Fibroblast of lung (primary cell): ENCODE measurements at regions not wholly inside any gene's neighbourhood (a gene's known extent, or its start where the extent isn't known, plus 50 kb on each side); places are given as distances from the start of the nearest gene placed in this dataset.

Experiments
- DNase-seq, 2 donors: peaks; one replicate each; pipeline versions ENCODE4 v3.0.0 to v3.0.0-alpha.2; 2010; ENCODE audit warnings: low read depth in 2 of 2
- H2AFZ ChIP-seq: 2 replicates; pipeline ENCODE4 v1.5.1; 2012; ENCODE audit warnings: low read length, control low read depth, inconsistent platforms
- H3K27ac ChIP-seq: 2 replicates; pipeline ENCODE4 v1.5.1; 2011; ENCODE audit warnings: low read length, control low read depth; ENCODE audit not compliant: insufficient read depth
- H3K27me3 ChIP-seq: 2 replicates; pipeline ENCODE4 v1.5.1; 2011; ENCODE audit warnings: mild to moderate bottlenecking, low read length; ENCODE audit not compliant: control insufficient read depth, insufficient read depth
- H3K36me3 ChIP-seq: 2 replicates; pipeline ENCODE4 v1.5.1; 2011; ENCODE audit warnings: low read length; ENCODE audit not compliant: control insufficient read depth, insufficient read depth
- H3K4me1 ChIP-seq: 2 replicates; pipeline ENCODE4 v1.5.1; 2011; ENCODE audit warnings: low read length; ENCODE audit not compliant: control insufficient read depth, insufficient read depth; ENCODE audit errors: extremely low read depth
- H3K4me2 ChIP-seq: 2 replicates; pipeline ENCODE4 v1.5.1; 2011; ENCODE audit warnings: low read length, control low read depth; ENCODE audit not compliant: insufficient read depth; ENCODE audit errors: extremely low read depth
- H3K4me3 ChIP-seq, 4 experiments: fragments of 200-600 bp in 1 of 4; sonication (generic) in 1 of 4; replicated peaks in 1 of 4; 2 replicates each; pipeline ENCODE4 v1.5.1; 2011 to 2016; ENCODE audit warnings: low read length in 4 of 4, low read depth in 3 of 4, mild to moderate bottlenecking in 3 of 4, control low read depth in 2 of 4, inconsistent platforms in 1 of 4, mixed read lengths in 1 of 4; ENCODE audit not compliant: insufficient read depth in 1 of 4; ENCODE audit errors: control extremely low read depth in 1 of 4
- H3K79me2 ChIP-seq: 2 replicates; pipeline ENCODE4 v1.5.1; 2012; ENCODE audit warnings: mild to moderate bottlenecking, low read length, inconsistent platforms; ENCODE audit not compliant: control insufficient read depth, insufficient read depth
- H3K9ac ChIP-seq: 2 replicates; pipeline ENCODE4 v1.5.1; 2011; ENCODE audit warnings: mild to moderate bottlenecking, low read length, control low read depth; ENCODE audit not compliant: insufficient read depth
- H3K9me3 ChIP-seq: 2 replicates; pipeline ENCODE4 v1.5.1; 2012; ENCODE audit warnings: low read depth, low read length; ENCODE audit not compliant: control insufficient read depth, insufficient read depth
- H4K20me1 ChIP-seq: 2 replicates; pipeline ENCODE4 v1.5.1; 2011; ENCODE audit warnings: low read length; ENCODE audit not compliant: control insufficient read depth, insufficient read depth; ENCODE audit errors: extremely low read depth
- EZH2 ChIP-seq: IDR thresholded peaks from 2 replicates; pipeline ENCODE4 v1.5.1; 2012; ENCODE audit warnings: low read length, control low read depth, mild to moderate bottlenecking; ENCODE audit errors: missing control alignments
- TF ChIP-seq, protein P1 (sequence below), 2 donors: IDR thresholded peaks in 1 of 2; conservative IDR thresholded peaks in 1 of 2; 1 replicate in 1 of 2; 2 replicates in 1 of 2; pipeline ENCODE4 v1.5.1; 2011 to 2012; ENCODE audit warnings: low read length in 2 of 2, control low read depth in 1 of 2, inconsistent platforms in 1 of 2, low read depth in 1 of 2, mild to moderate bottlenecking in 1 of 2

DNA sequence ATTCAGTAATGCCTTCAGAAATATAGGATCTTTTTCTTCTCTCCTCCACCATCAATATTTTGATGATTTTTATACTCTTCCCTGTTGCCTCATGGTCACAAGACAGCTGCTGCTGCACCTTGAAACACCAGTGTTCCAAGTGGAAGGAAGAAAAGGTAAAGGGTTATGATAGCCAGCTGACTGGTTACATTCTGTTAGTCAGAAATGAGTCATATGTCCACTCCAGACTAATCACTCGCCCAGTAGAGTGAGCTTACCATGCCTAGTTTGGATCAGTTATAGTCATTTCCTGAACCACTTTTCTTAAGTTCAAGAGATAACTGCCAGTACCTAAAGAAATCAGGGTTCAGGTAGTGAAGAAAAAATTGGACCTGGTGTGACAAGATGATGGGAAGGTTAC, 532.3 kb upstream of the SMIM31 start:
- Histone ChIP-seq H3K36me3 (no peaks in the 10 kb centered on the region), H3K4me3 (no peak overlapping the region), H3K27ac (no peak overlapping the region), H3K79me2 (no peaks in the 10 kb centered on the region), H3K9ac (no peak overlapping the region), H4K20me1 (no peaks in the 10 kb centered on the region), H2AFZ (no peak overlapping the region), H3K27me3 (no peaks in the 10 kb centered on the region), H3K9me3 (no peaks in the 10 kb centered on the region), H3K4me1 (no peaks in the 10 kb centered on the region), H3K4me2 (no peak overlapping the region)
- no peak for TF ChIP-seq EZH2
- TF ChIP-seq, protein P1, sequence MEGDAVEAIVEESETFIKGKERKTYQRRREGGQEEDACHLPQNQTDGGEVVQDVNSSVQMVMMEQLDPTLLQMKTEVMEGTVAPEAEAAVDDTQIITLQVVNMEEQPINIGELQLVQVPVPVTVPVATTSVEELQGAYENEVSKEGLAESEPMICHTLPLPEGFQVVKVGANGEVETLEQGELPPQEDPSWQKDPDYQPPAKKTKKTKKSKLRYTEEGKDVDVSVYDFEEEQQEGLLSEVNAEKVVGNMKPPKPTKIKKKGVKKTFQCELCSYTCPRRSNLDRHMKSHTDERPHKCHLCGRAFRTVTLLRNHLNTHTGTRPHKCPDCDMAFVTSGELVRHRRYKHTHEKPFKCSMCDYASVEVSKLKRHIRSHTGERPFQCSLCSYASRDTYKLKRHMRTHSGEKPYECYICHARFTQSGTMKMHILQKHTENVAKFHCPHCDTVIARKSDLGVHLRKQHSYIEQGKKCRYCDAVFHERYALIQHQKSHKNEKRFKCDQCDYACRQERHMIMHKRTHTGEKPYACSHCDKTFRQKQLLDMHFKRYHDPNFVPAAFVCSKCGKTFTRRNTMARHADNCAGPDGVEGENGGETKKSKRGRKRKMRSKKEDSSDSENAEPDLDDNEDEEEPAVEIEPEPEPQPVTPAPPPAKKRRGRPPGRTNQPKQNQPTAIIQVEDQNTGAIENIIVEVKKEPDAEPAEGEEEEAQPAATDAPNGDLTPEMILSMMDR (conservative IDR thresholded peaks at IDR 0.05 in 1 of 2, IDR thresholded peaks at IDR 0.05 in 1 of 2; ENCODE audit: low read depth in 1 of 2, low read length in 2 of 2) = no peak
- peak in 1 of 2 donors; percentile 44 for DNase-seq

DNA sequence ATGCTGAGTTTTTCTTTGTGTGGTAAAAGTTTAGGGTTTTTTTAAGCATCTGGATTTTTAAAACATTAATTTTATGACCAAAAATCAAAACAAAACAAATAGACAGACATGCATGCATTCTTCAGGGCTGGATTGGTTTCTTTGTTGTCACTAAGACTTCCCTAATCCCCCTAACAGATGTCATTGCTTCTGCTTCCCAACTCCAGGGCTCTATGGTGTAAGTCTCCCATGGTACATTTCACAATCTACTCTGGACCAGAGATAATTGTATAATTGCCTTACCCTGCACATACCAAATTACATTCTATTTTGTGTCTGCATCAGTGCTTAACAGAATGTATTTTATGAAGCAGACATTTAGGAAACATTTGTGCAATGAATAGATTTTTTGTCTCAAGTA, 529.1 kb upstream of the SMIM31 start:
- Histone ChIP-seq H3K4me1 (no peaks in the 10 kb centered on the region), H3K27ac (no peak overlapping the region), H4K20me1 (no peaks in the 10 kb centered on the region), H3K4me2 (no peak overlapping the region), H3K27me3 (no peaks in the 10 kb centered on the region), H3K79me2 (no peaks in the 10 kb centered on the region), H3K9ac (no peak overlapping the region), H3K9me3 (no peaks in the 10 kb centered on the region), H3K36me3 (no peaks in the 10 kb centered on the region), H3K4me3 (no peak overlapping the region), H2AFZ (no peak overlapping the region)
- DNase-seq = no peak
- TF ChIP-seq EZH2 = no peak
- TF ChIP-seq, protein P1 (conservative IDR thresholded peaks at IDR 0.05 in 1 of 2, IDR thresholded peaks at IDR 0.05 in 1 of 2; ENCODE audit: low read depth in 1 of 2, low read length in 2 of 2) = no peak

DNA sequence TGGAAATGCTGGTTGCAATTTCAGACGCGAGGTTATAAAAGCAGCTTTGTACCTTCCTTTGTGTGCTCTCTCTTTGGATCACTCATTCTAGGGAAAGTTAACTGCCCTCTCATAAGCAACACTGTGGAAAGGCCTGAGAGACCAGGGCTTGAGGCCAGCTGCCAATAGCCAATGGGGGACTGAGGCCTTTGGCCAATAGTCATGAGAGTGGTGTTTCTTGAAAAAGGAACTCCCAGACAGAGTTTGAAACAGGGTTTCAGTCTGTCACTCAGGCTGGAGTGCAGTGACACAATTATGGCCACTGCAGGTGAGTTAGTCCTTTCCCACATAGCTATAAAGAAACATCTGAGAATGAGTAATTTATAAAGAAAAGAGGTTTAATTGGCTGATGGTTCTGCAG, 524.7 kb upstream of the SMIM31 start:
- Histone ChIP-seq H3K9me3 (no peaks in the 10 kb centered on the region), H3K36me3 (no peaks in the 10 kb centered on the region), H3K27ac (no peak overlapping the region), H3K4me1 (no peaks in the 10 kb centered on the region), H2AFZ (no peak overlapping the region), H3K4me2 (no peak overlapping the region), H3K27me3 (no peaks in the 10 kb centered on the region), H3K79me2 (no peaks in the 10 kb centered on the region), H4K20me1 (no peaks in the 10 kb centered on the region), H3K4me3 (no peak overlapping the region), H3K9ac (no peak overlapping the region)
- TF ChIP-seq EZH2 = no peak
- TF ChIP-seq, protein P1 (conservative IDR thresholded peaks at IDR 0.05 in 1 of 2, IDR thresholded peaks at IDR 0.05 in 1 of 2; ENCODE audit: low read depth in 1 of 2, low read length in 2 of 2) = no peak
- DNase-seq = no peak
